Inflammatory macrophage (primary cell): ENCODE measurements at regions not wholly inside any gene's neighbourhood (a gene's known extent, or its start where the extent isn't known, plus 50 kb on each side); places are given as distances from the start of the nearest gene placed in this dataset.
"Not testable (repeated sequence)": the region's sequence is repeated elsewhere in the genome, so short reads cannot be mapped to it uniquely, and the experiment has no call there.

ENCODE experiments used
- DNase-seq, 2 donors: peaks; one replicate each; pipeline ENCODE4 v3.0.0-alpha.2; 2020 to 2022

DNA sequence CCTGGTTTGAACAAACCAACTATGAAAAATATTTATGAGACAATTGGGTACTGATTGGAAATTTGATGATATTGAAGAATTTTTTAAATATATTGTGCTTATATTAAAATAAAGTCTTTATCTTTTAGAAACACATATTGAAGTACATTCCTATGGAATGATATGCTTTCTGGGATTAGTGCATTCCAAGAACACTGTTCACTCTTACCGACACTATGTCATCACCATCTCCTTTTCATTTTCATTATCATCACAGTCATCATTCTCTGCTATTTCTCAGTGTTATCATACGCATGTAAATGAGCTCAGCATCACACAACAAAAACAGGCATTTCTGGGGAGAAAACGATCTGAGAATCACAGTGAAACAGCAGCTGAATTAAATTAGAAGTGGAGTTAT lies 513.3 kb upstream of the CCDC196 start:
- no peak for DNase-seq

DNA sequence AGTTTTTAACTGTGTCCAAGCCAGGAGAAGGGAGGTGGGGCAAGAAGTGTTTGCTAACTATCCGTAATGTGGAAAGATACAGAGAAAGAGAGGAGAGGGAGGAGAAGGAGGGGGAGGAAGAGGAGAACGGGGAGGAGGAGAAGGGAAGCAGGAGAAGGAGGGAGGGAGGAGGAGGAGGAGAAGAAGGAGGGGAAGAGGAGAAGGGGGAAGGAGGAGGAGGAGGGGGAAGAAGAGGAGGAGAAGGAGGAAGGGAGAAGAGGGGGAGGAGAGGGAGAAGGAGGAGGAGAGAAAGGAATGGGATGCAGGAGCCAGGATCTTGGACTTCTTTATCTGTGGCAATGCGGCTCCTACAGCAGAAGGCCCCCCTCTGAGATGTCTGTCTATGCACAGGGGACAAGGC lies 510.3 kb upstream of the CCDC196 start:
- DNase-seq: no peak

GRCh38 chr14:65976761-65977404 lies 509.3 kb upstream of the CCDC196 start:
- no peak for DNase-seq

GRCh38 chr14:65981192-65981843 lies 504.9 kb upstream of the CCDC196 start:
- DNase-seq: no peak

GRCh38 chr14:65986041-65986440 lies 500.1 kb upstream of the CCDC196 start:
- DNase-seq: no peak

DNA sequence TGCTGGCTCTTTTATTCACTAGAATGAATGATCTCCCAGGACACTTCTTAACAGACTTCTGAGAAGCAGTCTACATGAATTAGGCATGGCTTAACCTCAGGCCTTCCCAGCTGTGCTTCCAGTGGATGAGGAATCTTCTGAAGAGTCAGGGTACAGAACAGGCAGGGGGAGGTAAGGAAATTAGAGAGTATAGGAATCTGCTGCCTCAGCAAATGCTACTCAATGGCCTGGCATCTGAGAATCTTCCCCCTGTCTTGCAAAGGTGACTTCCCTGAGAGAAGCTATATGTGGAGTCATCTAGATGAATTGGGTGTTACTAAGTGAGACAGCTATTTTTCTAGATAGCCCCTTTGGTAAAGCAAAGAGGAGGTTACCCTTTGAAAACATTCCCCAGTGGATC lies 496.2 kb upstream of the CCDC196 start:
- DNase-seq: no peak

- no peak for DNase-seq
These were observed 495.1 kb upstream of the CCDC196 start for GRCh38 chr14:65991104-65991503.

DNA sequence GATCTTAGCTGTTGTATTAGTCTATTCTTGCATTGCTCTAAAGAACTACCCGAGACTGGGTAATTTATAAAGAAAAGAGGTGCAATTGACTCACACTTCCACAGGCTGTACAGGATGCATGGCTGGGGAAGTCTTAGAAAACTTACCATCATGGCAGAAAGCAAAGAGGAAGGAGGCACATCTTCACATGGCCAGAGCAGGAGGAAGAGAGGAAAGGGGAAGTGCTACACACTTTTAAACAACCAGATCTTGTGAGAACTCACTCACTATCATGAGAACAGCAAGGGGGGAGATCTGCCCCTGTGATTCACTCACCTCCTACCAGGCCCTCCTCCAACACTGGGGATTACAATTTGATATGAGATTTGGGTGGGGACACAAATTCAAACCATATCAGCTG lies 494.2 kb upstream of the CCDC196 start:
- DNase-seq: peak; percentile 26 to 33

DNA sequence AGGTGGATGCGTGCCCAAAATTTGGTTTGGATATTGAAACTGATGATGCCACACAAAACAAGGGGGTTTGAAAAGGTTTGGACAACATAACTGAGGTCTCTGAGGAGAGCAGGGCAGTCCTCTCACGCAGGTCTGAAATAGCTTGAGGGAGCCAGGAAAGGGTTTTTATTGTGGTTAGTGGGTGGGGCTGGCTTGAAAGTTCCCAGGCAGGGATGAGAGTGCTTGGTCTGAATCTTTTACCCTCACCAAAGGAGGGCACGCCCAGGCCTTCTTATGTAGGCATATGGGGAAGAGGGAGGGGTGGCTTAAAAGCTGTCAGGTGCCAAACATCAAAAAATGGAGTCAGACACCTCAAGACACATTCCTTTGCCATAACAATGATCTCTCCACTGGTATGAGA lies 493.1 kb upstream of the CCDC196 start:
- no peak for DNase-seq

GRCh38 chr14:65993996-65994395 lies 492.2 kb upstream of the CCDC196 start:
- no peak for DNase-seq

- DNase-seq: no peak
These were observed 488.8 kb upstream of the CCDC196 start for GRCh38 chr14:65997347-65997746.

DNA sequence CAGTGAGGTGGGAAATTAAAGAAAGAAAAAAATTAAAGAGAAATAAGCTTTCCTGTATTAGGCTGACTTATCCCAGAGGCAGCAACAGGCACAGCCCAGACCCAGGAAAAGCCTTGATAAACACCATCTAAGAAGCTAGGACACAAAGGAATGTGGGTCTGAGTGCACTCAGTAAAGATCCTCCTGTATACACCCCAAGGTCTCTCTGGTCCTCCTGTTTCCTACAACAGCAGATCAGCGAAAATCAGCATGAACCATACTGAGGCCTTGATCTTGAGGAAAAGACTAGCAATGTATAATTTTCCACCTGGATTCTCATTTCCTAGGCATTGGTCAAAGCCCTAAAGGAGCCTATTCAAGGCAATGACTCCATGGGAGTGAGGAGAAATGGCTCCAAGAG lies 486.3 kb upstream of the CCDC196 start:
- no peak for DNase-seq

DNA sequence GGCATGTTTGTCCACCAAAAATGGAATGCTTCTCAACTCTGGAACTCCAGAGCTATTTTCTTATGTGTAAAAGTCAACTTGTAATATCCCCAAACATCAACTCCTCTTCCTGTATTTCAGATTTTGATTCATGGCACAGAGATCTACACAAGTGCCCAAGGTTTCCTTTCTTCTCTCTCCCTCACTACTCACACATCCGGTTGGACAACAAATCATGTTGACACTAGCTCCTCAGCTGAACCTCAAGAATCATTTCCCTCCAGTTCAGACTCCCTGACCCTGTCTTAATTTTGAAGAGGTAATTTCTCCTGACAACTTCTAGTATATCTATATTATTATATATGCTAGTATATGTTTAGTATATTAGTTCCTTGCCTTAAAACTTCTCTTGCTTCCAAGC lies 485.4 kb upstream of the CCDC196 start:
- no peak for DNase-seq

DNA sequence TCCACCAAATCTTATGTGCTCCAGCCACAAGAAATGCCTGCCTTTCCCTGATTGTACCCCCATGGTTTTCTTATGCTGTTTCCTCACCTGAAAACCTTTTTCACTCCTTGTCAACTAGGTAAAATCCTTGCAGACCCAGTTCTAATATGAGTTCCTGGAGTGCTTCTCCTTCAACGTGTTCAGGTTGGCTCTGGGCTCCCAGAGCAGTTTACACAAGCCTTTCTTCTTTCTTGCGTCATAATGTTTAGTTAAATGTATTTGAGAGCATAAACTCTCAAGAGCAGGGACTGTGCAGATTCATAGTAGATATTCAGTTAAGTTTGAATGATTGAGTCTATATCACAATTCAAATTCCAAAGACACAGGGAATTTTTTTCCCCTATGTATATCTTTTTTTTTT lies 484.8 kb upstream of the CCDC196 start:
- DNase-seq: no peak

- DNase-seq: no peak
These were observed 483.0 kb upstream of the CCDC196 start for GRCh38 chr14:66003082-66003730.

- no peak for DNase-seq
These were observed 480.2 kb upstream of the CCDC196 start for GRCh38 chr14:66005900-66006434.

DNA sequence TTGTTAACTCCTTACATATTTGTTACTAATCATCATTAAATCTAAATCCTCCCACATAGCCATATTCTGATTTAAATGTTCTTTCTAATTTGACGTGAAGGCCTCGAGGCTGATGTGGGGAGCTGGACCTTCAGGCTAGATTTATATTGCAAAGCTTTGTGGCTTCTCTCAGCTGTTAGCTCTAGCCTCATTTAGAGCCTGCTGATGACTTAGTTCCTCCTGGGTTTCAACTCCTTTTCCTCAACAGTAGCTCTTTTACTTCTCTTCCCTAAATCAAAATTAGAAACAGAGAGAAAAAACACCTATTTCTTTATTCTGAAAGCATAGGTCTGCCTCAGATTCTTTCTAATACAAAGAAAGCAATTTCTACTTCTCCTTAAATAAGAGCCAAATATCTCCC lies 477.5 kb upstream of the CCDC196 start:
- peak; percentile 3 to 9 for DNase-seq

DNA sequence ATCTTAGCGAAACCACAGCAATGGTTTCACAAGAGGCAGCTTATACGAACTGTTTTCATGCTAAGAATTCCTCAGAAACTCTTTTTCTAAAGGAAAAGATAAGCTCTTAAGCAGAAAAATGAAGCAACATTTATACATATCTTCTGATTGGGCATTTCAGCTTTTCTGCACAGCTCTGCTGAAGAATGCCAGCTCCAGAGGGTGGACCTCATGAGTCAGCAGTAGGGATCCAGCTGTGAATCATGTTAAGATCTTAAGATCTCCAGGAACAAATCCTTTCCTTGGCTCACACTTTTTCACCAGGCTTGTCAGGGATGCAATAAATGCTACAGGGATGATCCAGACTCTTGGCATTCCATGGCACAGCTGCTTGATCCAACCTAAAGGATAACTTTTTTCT lies 477.1 kb upstream of the CCDC196 start:
- DNase-seq: peak in 1 of 2 donors; percentile 1

DNA sequence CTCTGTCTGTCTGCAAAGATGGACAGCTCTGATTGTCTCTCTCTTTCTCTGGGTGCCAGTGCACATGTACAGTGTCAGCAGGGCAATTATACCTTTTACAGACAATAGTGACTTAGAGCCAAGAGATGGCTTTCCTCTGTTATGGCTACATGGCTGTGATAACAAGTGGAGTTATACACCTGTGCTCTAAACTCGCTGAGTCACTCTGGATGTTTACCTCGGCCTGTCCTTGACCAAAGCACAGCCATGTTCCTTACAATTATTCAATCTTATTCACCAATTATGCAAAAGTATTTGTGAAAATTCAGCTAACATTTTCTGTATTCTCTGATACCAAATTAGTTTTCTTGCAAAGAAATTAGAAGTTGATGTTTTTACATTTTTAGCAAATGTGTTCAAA lies 475.5 kb upstream of the CCDC196 start:
- DNase-seq: no peak

DNA sequence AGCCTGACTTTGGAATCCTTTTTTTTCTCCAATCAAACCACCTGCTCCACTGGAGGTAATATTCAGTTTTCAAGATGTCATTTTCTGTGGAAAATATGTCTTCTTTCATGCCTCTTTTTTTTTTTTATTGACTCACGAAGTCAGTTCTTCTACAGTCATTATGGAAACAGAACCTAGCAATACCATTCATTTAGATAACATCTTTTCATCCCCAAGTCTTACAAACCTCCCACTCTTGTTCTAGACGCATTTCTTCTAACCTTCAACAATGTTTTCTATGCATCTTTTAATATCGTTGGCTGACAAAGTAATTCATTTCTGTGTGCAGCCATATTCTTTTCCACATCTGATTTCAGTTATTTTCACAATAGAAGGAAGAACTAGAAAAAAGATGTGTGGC lies 474.3 kb upstream of the CCDC196 start:
- no peak for DNase-seq

- not testable (repeated sequence) for DNase-seq
These were observed 472.6 kb upstream of the CCDC196 start for GRCh38 chr14:66013607-66014006.

GRCh38 chr14:66015071-66015780 lies 470.9 kb upstream of the CCDC196 start:
- DNase-seq: no peak

GRCh38 chr14:66017927-66018326 lies 468.2 kb upstream of the CCDC196 start:
- DNase-seq: no peak
